Spleen (tissue), 7 donors: ENCODE measurements at regions not wholly inside any gene's neighbourhood (a gene's known extent, or its start where the extent isn't known, plus 50 kb on each side); places are given as distances from the start of the nearest gene placed in this dataset.

Source experiments
- POLR2A ChIP-seq, 3 donors: fragments of 450-650 bp; IDR thresholded peaks; one replicate each; pipeline ENCODE4 v1.5.1; 2017; ENCODE audit warnings: antibody characterized with exemption in 3 of 3, mild to moderate bottlenecking in 1 of 3
- POLR2AphosphoS5 ChIP-seq, 3 donors: sonication (generic); formaldehyde crosslinking; IDR thresholded peaks; one replicate each; pipeline ENCODE4 v1.5.1; 2017; ENCODE audit warnings: antibody characterized with exemption in 3 of 3
- TF ChIP-seq, protein P1 (sequence below), 11 experiments: fragments of 200-600 bp in 7 of 11; fragments of 450-650 bp in 4 of 11; sonication (generic) in 4 of 11; IDR thresholded peaks in 8 of 11; conservative IDR thresholded peaks in 3 of 11; 1 replicate in 7 of 11; 2 replicates in 4 of 11; pipeline versions ENCODE4 v1.4.0 to v1.8.0; 2016 to 2021; ENCODE audit warnings: antibody characterized with exemption in 11 of 11, inconsistent platforms in 4 of 11, mild to moderate bottlenecking in 1 of 11
- donor health status: DM: no; HTN: no; CAD: no; lungs with moderate emphysema.
- donor health status: DM: no; HTN: no; CAD: no.
- donor health status: DM: no; HTN: no; CAD: no.

DNA sequence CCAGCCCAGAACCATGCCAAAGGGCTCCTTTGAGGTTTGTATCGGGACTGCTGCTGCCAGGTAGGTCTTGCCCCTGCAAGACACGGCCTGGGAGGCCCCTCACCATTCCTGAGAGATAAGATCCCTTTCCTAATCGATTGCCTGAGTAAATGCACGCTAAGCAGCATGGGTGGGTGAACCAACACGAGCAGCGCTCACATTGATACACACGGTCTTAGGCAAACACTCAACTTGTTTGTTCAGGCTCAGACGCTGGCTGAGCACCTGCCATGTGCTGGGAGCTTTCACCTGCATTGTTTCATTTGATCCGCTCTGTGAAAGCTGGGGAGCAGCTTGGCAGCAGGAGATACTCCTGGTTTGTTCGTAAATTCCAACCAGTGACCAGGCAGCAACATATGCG is 76.9 kb upstream of the NEURL1B start:
- no peak for TF ChIP-seq POLR2AphosphoS5 (IDR thresholded peaks at IDR 0.05)
- TF ChIP-seq, protein P1, sequence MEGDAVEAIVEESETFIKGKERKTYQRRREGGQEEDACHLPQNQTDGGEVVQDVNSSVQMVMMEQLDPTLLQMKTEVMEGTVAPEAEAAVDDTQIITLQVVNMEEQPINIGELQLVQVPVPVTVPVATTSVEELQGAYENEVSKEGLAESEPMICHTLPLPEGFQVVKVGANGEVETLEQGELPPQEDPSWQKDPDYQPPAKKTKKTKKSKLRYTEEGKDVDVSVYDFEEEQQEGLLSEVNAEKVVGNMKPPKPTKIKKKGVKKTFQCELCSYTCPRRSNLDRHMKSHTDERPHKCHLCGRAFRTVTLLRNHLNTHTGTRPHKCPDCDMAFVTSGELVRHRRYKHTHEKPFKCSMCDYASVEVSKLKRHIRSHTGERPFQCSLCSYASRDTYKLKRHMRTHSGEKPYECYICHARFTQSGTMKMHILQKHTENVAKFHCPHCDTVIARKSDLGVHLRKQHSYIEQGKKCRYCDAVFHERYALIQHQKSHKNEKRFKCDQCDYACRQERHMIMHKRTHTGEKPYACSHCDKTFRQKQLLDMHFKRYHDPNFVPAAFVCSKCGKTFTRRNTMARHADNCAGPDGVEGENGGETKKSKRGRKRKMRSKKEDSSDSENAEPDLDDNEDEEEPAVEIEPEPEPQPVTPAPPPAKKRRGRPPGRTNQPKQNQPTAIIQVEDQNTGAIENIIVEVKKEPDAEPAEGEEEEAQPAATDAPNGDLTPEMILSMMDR (IDR thresholded peaks at IDR 0.05 in 8 of 11, conservative IDR thresholded peaks at IDR 0.05 in 3 of 11), result no peak
- no peak for TF ChIP-seq POLR2A (IDR thresholded peaks at IDR 0.05)
